ENCODE measurements at regions not wholly inside any gene's neighbourhood (a gene's known extent, or its start where the extent isn't known, plus 50 kb on each side); places are given as distances from the start of the nearest gene placed in this dataset.

- no peaks in the 10 kb centered on the region for H3K4me1 Mint-ChIP-seq
- DNase-seq (no peak), ATAC-seq (ENCODE audit: low read depth) (no peak)
- no peaks in the 10 kb centered on the region for H3K27me3 Mint-ChIP-seq
- ChIA-PET CTCF (no interaction called here), POLR2A (no interaction called here)
- no peak for TF ChIP-seq CTCF (IDR thresholded peaks at IDR 0.05)
- H3K4me3 Mint-ChIP-seq, result no peak overlapping the region
- H3K36me3 Mint-ChIP-seq (ENCODE audit: low read depth), result no peaks in the 10 kb centered on the region
- intact Hi-C loops (cut with micrococcal nuclease), result no loop called here
- H3K9me3 Mint-ChIP-seq, result no peaks in the 10 kb centered on the region
- H3K27ac Mint-ChIP-seq, result no peak overlapping the region
Measured at GRCh38 chr11:28463826-28464225, 355.6 kb downstream of the METTL15 start.

GRCh38 chr11:28461846-28462245, 353.7 kb downstream of the METTL15 start:
- DNase-seq (no peak), ATAC-seq (ENCODE audit: low read depth) (no peak)
- H3K9me3 Mint-ChIP-seq, result no peaks in the 10 kb centered on the region
- H3K36me3 Mint-ChIP-seq (ENCODE audit: low read depth), result no peaks in the 10 kb centered on the region
- intact Hi-C loops (cut with micrococcal nuclease), result no loop called here
- H3K4me3 Mint-ChIP-seq, result no peak overlapping the region
- no peaks in the 10 kb centered on the region for H3K4me1 Mint-ChIP-seq
- POLR2A ChIA-PET, result no interaction called here
- no peaks in the 10 kb centered on the region for H3K27me3 Mint-ChIP-seq
- CTCF ChIA-PET, result no interaction called here
- TF ChIP-seq CTCF (IDR thresholded peaks at IDR 0.05), result no peak
- no peak overlapping the region for H3K27ac Mint-ChIP-seq

- DNase-seq (no peak), ATAC-seq (ENCODE audit: low read depth) (no peak)
- Mint-ChIP-seq H3K27me3 (no peaks in the 10 kb centered on the region), H3K27ac (no peak overlapping the region), H3K9me3 (no peaks in the 10 kb centered on the region), H3K36me3 (ENCODE audit: low read depth) (no peaks in the 10 kb centered on the region), H3K4me3 (no peak overlapping the region), H3K4me1 (no peaks in the 10 kb centered on the region)
- ChIA-PET POLR2A (no interaction called here), CTCF (no interaction called here)
- TF ChIP-seq CTCF (IDR thresholded peaks at IDR 0.05), result no peak
- intact Hi-C loops (cut with micrococcal nuclease), result no loop called here
Measured at GRCh38 chr11:28461338-28461737, 353.1 kb downstream of the METTL15 start.

- ATAC-seq (ENCODE audit: low read depth), result no peak
- ChIA-PET CTCF (no interaction called here), POLR2A (no interaction called here)
Measured at GRCh38 chr11:28460348-28460747, 352.2 kb downstream of the METTL15 start.

GRCh38 chr11:28459912-28460311, 351.7 kb downstream of the METTL15 start:
- H3K27ac Mint-ChIP-seq, result no peak overlapping the region
- no peak for TF ChIP-seq CTCF (IDR thresholded peaks at IDR 0.05)
- H3K36me3 Mint-ChIP-seq (ENCODE audit: low read depth), result no peaks in the 10 kb centered on the region
- H3K9me3 Mint-ChIP-seq, result no peaks in the 10 kb centered on the region
- intact Hi-C loops (cut with micrococcal nuclease), result no loop called here
- CTCF ChIA-PET, result no interaction called here
- ATAC-seq (ENCODE audit: low read depth) (no peak), DNase-seq (no peak)
- POLR2A ChIA-PET, result no interaction called here
- no peak overlapping the region for H3K4me3 Mint-ChIP-seq
- H3K27me3 Mint-ChIP-seq, result no peaks in the 10 kb centered on the region
- H3K4me1 Mint-ChIP-seq, result no peaks in the 10 kb centered on the region

More at GRCh38 chr11:28460348-28460747, 352.2 kb downstream of the METTL15 start:
- no peak overlapping the region for H3K4me3 Mint-ChIP-seq
- no peaks in the 10 kb centered on the region for H3K36me3 Mint-ChIP-seq (ENCODE audit: low read depth)
- intact Hi-C loops (cut with micrococcal nuclease), result no loop called here
- no peaks in the 10 kb centered on the region for H3K27me3 Mint-ChIP-seq
- no peak for DNase-seq
- no peak for TF ChIP-seq CTCF (IDR thresholded peaks at IDR 0.05)
- H3K27ac Mint-ChIP-seq, result no peak overlapping the region
- H3K9me3 Mint-ChIP-seq, result no peaks in the 10 kb centered on the region
- H3K4me1 Mint-ChIP-seq, result no peaks in the 10 kb centered on the region
